Left forelimb (tissue), 1 donor: ENCODE measurements at regions not wholly inside any gene's neighbourhood (a gene's known extent, or its start where the extent isn't known, plus 50 kb on each side); places are given as distances from the start of the nearest gene placed in this dataset.
"Not testable (repeated sequence)": the region's sequence is repeated elsewhere in the genome, so short reads cannot be mapped to it uniquely, and the experiment has no call there.

Experiments used
- DNase-seq: peaks from one replicate; pipeline ENCODE4 v3.0.0-alpha.2; 2018; ENCODE audit warnings: low spot score

- DNase-seq, result no peak
Observed at GRCh38 chr2:143850084-143850483, 669.8 kb downstream of the ZEB2 start.

- no peak for DNase-seq
Observed at GRCh38 chr2:143847257-143847656, 672.7 kb downstream of the ZEB2 start.

GRCh38 chr2:143844986-143845385, 674.9 kb downstream of the ZEB2 start:
- DNase-seq, result no peak

GRCh38 chr2:143843686-143844085, 676.2 kb downstream of the ZEB2 start:
- no peak for DNase-seq

GRCh38 chr2:143842836-143843235, 677.1 kb downstream of the ZEB2 start:
- no peak for DNase-seq

- DNase-seq, result no peak
Observed at GRCh38 chr2:143841935-143842334, 678.0 kb downstream of the ZEB2 start.

GRCh38 chr2:143840601-143841000, 679.3 kb downstream of the ZEB2 start:
- no peak for DNase-seq

- DNase-seq, result no peak
Observed at GRCh38 chr2:143840194-143840593, 679.7 kb downstream of the ZEB2 start.

- DNase-seq, result no peak
Observed at GRCh38 chr2:143839456-143839855, 680.5 kb downstream of the ZEB2 start.

- not testable (repeated sequence) for DNase-seq
Observed at GRCh38 chr2:143837055-143837454, 682.9 kb downstream of the ZEB2 start.

- no peak for DNase-seq
Observed at GRCh38 chr2:143835481-143835880, 684.4 kb downstream of the ZEB2 start.

- DNase-seq, result no peak
Observed at GRCh38 chr2:143833015-143833660, 686.8 kb downstream of the ZEB2 start.

GRCh38 chr2:143830476-143830875, 689.4 kb downstream of the ZEB2 start:
- no peak for DNase-seq

GRCh38 chr2:143828763-143829537, 691.0 kb downstream of the ZEB2 start:
- DNase-seq, result no peak

GRCh38 chr2:143824791-143825190, 695.1 kb downstream of the ZEB2 start:
- no peak for DNase-seq

- no peak for DNase-seq
Observed at GRCh38 chr2:143823876-143824275, 694.7 kb downstream of the ARHGAP15 start.

GRCh38 chr2:143823296-143823695, 694.1 kb downstream of the ARHGAP15 start:
- no peak for DNase-seq

- no peak for DNase-seq
Observed at GRCh38 chr2:143822736-143823135, 693.5 kb downstream of the ARHGAP15 start.

- DNase-seq, result no peak
Observed at GRCh38 chr2:143819764-143820163, 690.5 kb downstream of the ARHGAP15 start.

- no peak for DNase-seq
Observed at GRCh38 chr2:143819190-143819735, 690.0 kb downstream of the ARHGAP15 start.
